ENCODE measurements at regions not wholly inside any gene's neighbourhood (a gene's known extent, or its start where the extent isn't known, plus 50 kb on each side); places are given as distances from the start of the nearest gene placed in this dataset.

DNA sequence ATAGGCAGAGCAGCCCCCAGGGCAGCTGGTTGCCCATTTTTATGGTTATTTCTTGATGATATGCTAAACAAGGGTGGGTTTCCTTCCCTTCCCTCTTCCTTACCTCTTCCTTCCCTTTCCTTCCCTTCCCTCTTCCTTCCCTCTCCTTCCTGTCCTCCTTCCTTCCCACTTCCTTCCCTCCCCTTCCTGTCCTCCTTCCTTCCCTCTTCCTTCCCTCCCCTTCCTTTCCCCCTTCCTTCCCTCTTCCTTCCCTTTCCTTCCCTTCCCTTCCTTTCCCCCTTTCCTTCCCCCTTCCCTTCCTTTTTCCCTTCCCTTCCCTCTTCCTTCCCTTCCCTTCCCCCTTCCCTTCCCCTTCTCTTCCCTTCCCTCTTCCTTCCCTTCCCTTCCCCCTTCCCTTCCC is 87.7 kb downstream of the MAP1LC3B2 start:
- no peak for DNase-seq
- in situ Hi-C loops (cut with MboI; ENCODE audit: low pct_ligation_motif_present in 1 of 4, low pct_unique_long_range_greater_than_20kb in 1 of 4, low sequenced_read_pairs in 3 of 4) (no loop called here), intact Hi-C loops (cut with DNase I; ENCODE audit: low total_unique reads) (no loop called here)
- TF ChIP-seq POLR2A (IDR thresholded peaks at IDR 0.05): no peak
- no peak for TF ChIP-seq CTCF (IDR thresholded peaks at IDR 0.05)
- no peak for TF ChIP-seq POLR2AphosphoS5 (IDR thresholded peaks at IDR 0.05)
- TF ChIP-seq EP300 (IDR thresholded peaks at IDR 0.05; ENCODE audit: low read depth): no peak
- H3K27ac ChIP-seq: no peak overlapping the region
- no peaks in the 10 kb centered on the region for H3K4me1 ChIP-seq
- no peaks in the 10 kb centered on the region for H3K27me3 ChIP-seq
- H3K9me3 ChIP-seq: no peaks in the 10 kb centered on the region
- no peak overlapping the region for H3K4me3 ChIP-seq
- H3K36me3 ChIP-seq: no peaks in the 10 kb centered on the region

GRCh38 chr12:116644806-116645205 is 85.6 kb downstream of the MAP1LC3B2 start:
- no peaks in the 10 kb centered on the region for H3K36me3 ChIP-seq
- no peak for TF ChIP-seq POLR2AphosphoS5 (IDR thresholded peaks at IDR 0.05)
- TF ChIP-seq EP300 (IDR thresholded peaks at IDR 0.05; ENCODE audit: low read depth): no peak
- no peak for TF ChIP-seq POLR2A (IDR thresholded peaks at IDR 0.05)
- no peak for TF ChIP-seq CTCF (IDR thresholded peaks at IDR 0.05)
- H3K27ac ChIP-seq: no peak overlapping the region
- 84 to 100% methylated on average over 1 to 3 of the region's 3 CpGs for WGBS, 2 donors (ENCODE audit: low coverage in 1 of 2)
- H3K4me3 ChIP-seq: no peak overlapping the region
- H3K9me3 ChIP-seq: no peaks in the 10 kb centered on the region
- intact Hi-C loops (cut with DNase I; ENCODE audit: low total_unique reads) (no loop called here), in situ Hi-C loops (cut with MboI; ENCODE audit: low pct_ligation_motif_present in 1 of 4, low pct_unique_long_range_greater_than_20kb in 1 of 4, low sequenced_read_pairs in 3 of 4) (no loop called here)
- H3K27me3 ChIP-seq: no peaks in the 10 kb centered on the region
- H3K4me1 ChIP-seq: peaks cover 0 to 2% (median 0%) of the 10 kb centered on the region in 4 donors
- DNase-seq: no peak

DNA sequence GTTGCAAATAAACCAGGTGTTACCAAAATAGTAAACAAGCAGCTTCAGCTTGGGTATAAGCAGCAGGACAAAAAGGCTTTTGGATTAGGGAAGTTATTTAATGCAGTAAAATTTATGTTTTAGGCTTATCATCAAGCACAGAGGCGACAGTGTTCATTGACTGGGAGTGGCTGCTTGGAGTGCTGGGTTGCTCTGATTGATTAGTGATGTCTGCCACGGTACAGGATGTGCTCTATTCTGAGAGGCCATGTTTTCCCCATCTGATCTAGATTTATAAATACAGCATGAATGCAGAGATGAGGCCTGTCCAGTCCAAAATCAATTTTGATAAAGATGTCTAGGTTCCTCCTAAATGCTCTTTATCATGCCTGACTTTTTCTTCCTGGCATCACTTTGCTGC is 83.5 kb downstream of the MAP1LC3B2 start:
- Histone ChIP-seq H3K9me3 (no peaks in the 10 kb centered on the region), H3K4me1 (peaks cover 0 to 8% (median 2%) of the 10 kb centered on the region in 4 donors), H3K27ac (no peak overlapping the region), H3K27me3 (no peaks in the 10 kb centered on the region), H3K36me3 (no peaks in the 10 kb centered on the region), H3K4me3 (no peak overlapping the region)
- TF ChIP-seq POLR2A (IDR thresholded peaks at IDR 0.05) (no peak), EP300 (IDR thresholded peaks at IDR 0.05; ENCODE audit: low read depth) (no peak), CTCF (IDR thresholded peaks at IDR 0.05) (no peak), POLR2AphosphoS5 (IDR thresholded peaks at IDR 0.05) (no peak)
- WGBS, 2 donors (ENCODE audit: low coverage in 1 of 2): 31 to 37% methylated on average over 2 of the region's 2 CpGs
- DNase-seq: no peak
- intact Hi-C loops (cut with DNase I; ENCODE audit: low total_unique reads): no loop called here
- in situ Hi-C loops (cut with MboI; ENCODE audit: low pct_ligation_motif_present in 1 of 4, low pct_unique_long_range_greater_than_20kb in 1 of 4, low sequenced_read_pairs in 3 of 4): no loop called here

GRCh38 chr12:116642106-116642505 is 82.9 kb downstream of the MAP1LC3B2 start:
- Histone ChIP-seq H3K4me1 (peaks cover 0 to 13% (median 5%) of the 10 kb centered on the region in 4 donors), H3K36me3 (no peaks in the 10 kb centered on the region), H3K9me3 (no peaks in the 10 kb centered on the region), H3K27me3 (no peaks in the 10 kb centered on the region), H3K27ac (no peak overlapping the region), H3K4me3 (no peak overlapping the region)
- no peak for TF ChIP-seq EP300 (IDR thresholded peaks at IDR 0.05; ENCODE audit: low read depth)
- TF ChIP-seq POLR2A (IDR thresholded peaks at IDR 0.05): no peak
- no peak for TF ChIP-seq CTCF (IDR thresholded peaks at IDR 0.05)
- TF ChIP-seq POLR2AphosphoS5 (IDR thresholded peaks at IDR 0.05): no peak
- no peak for DNase-seq
- intact Hi-C loops (cut with DNase I; ENCODE audit: low total_unique reads) (no loop called here), in situ Hi-C loops (cut with MboI; ENCODE audit: low pct_ligation_motif_present in 1 of 4, low pct_unique_long_range_greater_than_20kb in 1 of 4, low sequenced_read_pairs in 3 of 4) (no loop called here)
- WGBS, 2 donors (ENCODE audit: low coverage in 1 of 2): 67 to 74% methylated on average over 4 of the region's 4 CpGs
